ENCODE measurements at regions not wholly inside any gene's neighbourhood (a gene's known extent, or its start where the extent isn't known, plus 50 kb on each side); places are given as distances from the start of the nearest gene placed in this dataset.

- H3K4me1 ChIP-seq, result no peaks in the 10 kb centered on the region
- TF ChIP-seq, protein P1, sequence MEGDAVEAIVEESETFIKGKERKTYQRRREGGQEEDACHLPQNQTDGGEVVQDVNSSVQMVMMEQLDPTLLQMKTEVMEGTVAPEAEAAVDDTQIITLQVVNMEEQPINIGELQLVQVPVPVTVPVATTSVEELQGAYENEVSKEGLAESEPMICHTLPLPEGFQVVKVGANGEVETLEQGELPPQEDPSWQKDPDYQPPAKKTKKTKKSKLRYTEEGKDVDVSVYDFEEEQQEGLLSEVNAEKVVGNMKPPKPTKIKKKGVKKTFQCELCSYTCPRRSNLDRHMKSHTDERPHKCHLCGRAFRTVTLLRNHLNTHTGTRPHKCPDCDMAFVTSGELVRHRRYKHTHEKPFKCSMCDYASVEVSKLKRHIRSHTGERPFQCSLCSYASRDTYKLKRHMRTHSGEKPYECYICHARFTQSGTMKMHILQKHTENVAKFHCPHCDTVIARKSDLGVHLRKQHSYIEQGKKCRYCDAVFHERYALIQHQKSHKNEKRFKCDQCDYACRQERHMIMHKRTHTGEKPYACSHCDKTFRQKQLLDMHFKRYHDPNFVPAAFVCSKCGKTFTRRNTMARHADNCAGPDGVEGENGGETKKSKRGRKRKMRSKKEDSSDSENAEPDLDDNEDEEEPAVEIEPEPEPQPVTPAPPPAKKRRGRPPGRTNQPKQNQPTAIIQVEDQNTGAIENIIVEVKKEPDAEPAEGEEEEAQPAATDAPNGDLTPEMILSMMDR (IDR thresholded peaks at IDR 0.05; ENCODE audit: borderline replicate concordance), result no peak
- no peak overlapping the region for H3K27ac ChIP-seq (replicated peaks)
- intact Hi-C loops (cut with micrococcal nuclease), result no loop called here
- DNase-seq, result no peak
- no peaks in the 10 kb centered on the region for H3K36me3 ChIP-seq
- H3K27me3 ChIP-seq (ENCODE audit: low read depth), result peaks cover 7% of the 10 kb centered on the region
- peaks cover 5% of the 10 kb centered on the region for H3K9me3 ChIP-seq (replicated peaks)
- no peak overlapping the region for H3K4me3 ChIP-seq
Observed at GRCh38 chr3:55226696-55227095, 260.4 kb downstream of the WNT5A start.

DNA sequence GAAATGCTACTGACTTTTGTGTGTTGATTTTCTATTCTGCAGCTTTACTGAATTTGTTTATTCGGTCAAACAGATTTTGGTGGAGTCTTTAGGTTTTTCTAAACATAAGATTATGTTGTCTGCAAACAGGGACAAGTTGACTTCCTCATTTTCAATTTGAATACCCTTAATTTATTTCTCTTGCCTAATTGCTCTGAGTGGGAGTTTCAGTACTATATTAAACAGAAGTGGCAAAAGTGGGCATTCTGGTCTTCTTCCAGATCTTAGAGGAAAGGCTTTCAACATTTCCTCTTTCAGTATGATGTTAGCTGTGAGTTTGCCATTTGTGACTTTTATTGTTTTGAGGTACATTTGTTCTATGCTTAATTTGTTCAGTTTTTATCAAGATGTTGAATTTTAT is 268.5 kb downstream of the WNT5A start:
- Histone ChIP-seq H3K27me3 (ENCODE audit: low read depth) (no peaks in the 10 kb centered on the region), H3K36me3 (no peaks in the 10 kb centered on the region), H3K4me1 (no peaks in the 10 kb centered on the region), H3K4me3 (no peak overlapping the region), H3K9me3 (replicated peaks) (peaks cover 46% of the 10 kb centered on the region), H3K27ac (replicated peaks) (no peak overlapping the region)
- TF ChIP-seq, protein P1 (IDR thresholded peaks at IDR 0.05; ENCODE audit: borderline replicate concordance), result no peak
- DNase-seq, result no peak
- intact Hi-C loops (cut with micrococcal nuclease), result no loop called here

- Histone ChIP-seq H3K27ac (replicated peaks) (no peak overlapping the region), H3K36me3 (no peaks in the 10 kb centered on the region), H3K9me3 (replicated peaks) (no peaks in the 10 kb centered on the region), H3K4me1 (no peaks in the 10 kb centered on the region), H3K27me3 (ENCODE audit: low read depth) (peaks cover 17% of the 10 kb centered on the region), H3K4me3 (no peak overlapping the region)
- TF ChIP-seq, protein P1 (IDR thresholded peaks at IDR 0.05; ENCODE audit: borderline replicate concordance), result no peak
- DNase-seq, result no peak
- intact Hi-C loops (cut with micrococcal nuclease), result no loop called here
Observed at GRCh38 chr3:55207744-55208143, 279.4 kb downstream of the WNT5A start.

DNA sequence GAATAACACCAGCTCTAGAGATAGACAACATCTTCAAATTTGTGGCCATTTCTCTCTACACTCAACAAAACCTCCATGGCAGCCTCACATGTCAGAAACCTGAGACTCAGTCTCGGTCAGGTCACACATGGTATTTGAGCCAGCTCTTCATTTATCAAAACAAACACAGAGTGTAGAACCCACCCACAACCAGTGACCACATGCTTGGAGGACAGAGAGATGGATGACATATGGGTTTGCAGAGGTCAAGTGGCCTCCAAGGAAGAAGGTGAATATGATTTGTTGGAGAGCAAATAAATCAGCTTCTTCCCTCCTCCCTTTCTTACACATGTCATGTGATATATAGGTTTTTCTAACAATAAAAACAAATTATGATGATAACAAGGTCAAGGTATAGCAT is 278.1 kb upstream of the LRTM1 start:
- TF ChIP-seq, protein P1 (IDR thresholded peaks at IDR 0.05; ENCODE audit: borderline replicate concordance), result no peak
- Histone ChIP-seq H3K9me3 (replicated peaks) (no peaks in the 10 kb centered on the region), H3K27me3 (ENCODE audit: low read depth) (peaks cover 17% of the 10 kb centered on the region), H3K4me1 (no peaks in the 10 kb centered on the region), H3K27ac (replicated peaks) (no peak overlapping the region), H3K36me3 (no peaks in the 10 kb centered on the region), H3K4me3 (no peak overlapping the region)
- no peak for DNase-seq
- intact Hi-C loops (cut with micrococcal nuclease), result no loop called here

GRCh38 chr3:55204417-55204816 is 276.6 kb upstream of the LRTM1 start:
- Histone ChIP-seq H3K4me3 (no peak overlapping the region), H3K27ac (replicated peaks) (no peak overlapping the region), H3K27me3 (ENCODE audit: low read depth) (peaks cover 17% of the 10 kb centered on the region), H3K4me1 (no peaks in the 10 kb centered on the region), H3K9me3 (replicated peaks) (no peaks in the 10 kb centered on the region), H3K36me3 (no peaks in the 10 kb centered on the region)
- intact Hi-C loops (cut with micrococcal nuclease), result no loop called here
- TF ChIP-seq, protein P1 (IDR thresholded peaks at IDR 0.05; ENCODE audit: borderline replicate concordance), result no peak
- DNase-seq, result no peak

GRCh38 chr3:55203546-55203945 is 275.7 kb upstream of the LRTM1 start:
- Histone ChIP-seq H3K4me1 (no peaks in the 10 kb centered on the region), H3K9me3 (replicated peaks) (no peaks in the 10 kb centered on the region), H3K4me3 (no peak overlapping the region), H3K27ac (replicated peaks) (no peak overlapping the region), H3K27me3 (ENCODE audit: low read depth) (peaks cover 17% of the 10 kb centered on the region), H3K36me3 (no peaks in the 10 kb centered on the region)
- TF ChIP-seq, protein P1 (IDR thresholded peaks at IDR 0.05; ENCODE audit: borderline replicate concordance), result no peak
- intact Hi-C loops (cut with micrococcal nuclease), result no loop called here
- DNase-seq, result no peak

Data from left ventricle myocardium inferior (tissue), 1 donor.